ENCODE measurements at regions not wholly inside any gene's neighbourhood (a gene's known extent, or its start where the extent isn't known, plus 50 kb on each side); places are given as distances from the start of the nearest gene placed in this dataset.

DNA sequence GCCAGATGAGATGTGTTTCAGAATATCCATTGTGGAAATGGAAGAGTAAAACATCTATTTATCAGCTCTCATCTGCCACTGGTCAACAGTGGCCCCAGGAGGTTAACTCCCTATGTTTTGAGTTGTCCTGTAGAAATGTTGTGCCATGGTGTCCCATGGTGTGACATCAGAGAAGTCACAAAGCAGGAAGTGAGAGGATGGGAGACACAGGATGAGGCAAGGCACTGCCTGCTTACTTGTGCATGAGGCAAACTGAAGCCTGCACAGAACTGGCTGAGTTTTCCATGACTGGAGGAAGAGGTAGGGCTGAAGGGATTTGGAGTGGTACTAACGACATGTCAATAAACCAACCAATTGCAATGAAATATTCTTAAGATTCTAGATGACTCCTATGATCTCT lies 131.5 kb upstream of the ZNF644 start:
- Histone ChIP-seq H3K27ac (no peak overlapping the region), H3K4me3 (no peak overlapping the region), H3K9me3 (no peaks in the 10 kb centered on the region), H3K36me3 (no peaks in the 10 kb centered on the region), H3K27me3 (replicated peaks; ENCODE audit: insufficient read depth) (no peaks in the 10 kb centered on the region), H3K4me1 (ENCODE audit: control insufficient read depth in 1 of 2, low read depth in 2 of 2) (no peaks in the 10 kb centered on the region)
- ATAC-seq (ENCODE audit: insufficient number of reproducible peaks, low FRiP score, low read depth) (no peak), DNase-seq (ENCODE audit: low spot score) (no peak)
- TF ChIP-seq, protein P1, sequence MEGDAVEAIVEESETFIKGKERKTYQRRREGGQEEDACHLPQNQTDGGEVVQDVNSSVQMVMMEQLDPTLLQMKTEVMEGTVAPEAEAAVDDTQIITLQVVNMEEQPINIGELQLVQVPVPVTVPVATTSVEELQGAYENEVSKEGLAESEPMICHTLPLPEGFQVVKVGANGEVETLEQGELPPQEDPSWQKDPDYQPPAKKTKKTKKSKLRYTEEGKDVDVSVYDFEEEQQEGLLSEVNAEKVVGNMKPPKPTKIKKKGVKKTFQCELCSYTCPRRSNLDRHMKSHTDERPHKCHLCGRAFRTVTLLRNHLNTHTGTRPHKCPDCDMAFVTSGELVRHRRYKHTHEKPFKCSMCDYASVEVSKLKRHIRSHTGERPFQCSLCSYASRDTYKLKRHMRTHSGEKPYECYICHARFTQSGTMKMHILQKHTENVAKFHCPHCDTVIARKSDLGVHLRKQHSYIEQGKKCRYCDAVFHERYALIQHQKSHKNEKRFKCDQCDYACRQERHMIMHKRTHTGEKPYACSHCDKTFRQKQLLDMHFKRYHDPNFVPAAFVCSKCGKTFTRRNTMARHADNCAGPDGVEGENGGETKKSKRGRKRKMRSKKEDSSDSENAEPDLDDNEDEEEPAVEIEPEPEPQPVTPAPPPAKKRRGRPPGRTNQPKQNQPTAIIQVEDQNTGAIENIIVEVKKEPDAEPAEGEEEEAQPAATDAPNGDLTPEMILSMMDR (IDR thresholded peaks at IDR 0.05) = no peak

GRCh38 chr1:91152331-91152730 lies 130.5 kb upstream of the ZNF644 start:
- DNase-seq (ENCODE audit: low spot score) = no peak
- no peak for ATAC-seq (ENCODE audit: insufficient number of reproducible peaks, low FRiP score, low read depth)
- TF ChIP-seq, protein P1 (IDR thresholded peaks at IDR 0.05) = no peak

GRCh38 chr1:91151702-91152101 lies 129.9 kb upstream of the ZNF644 start:
- TF ChIP-seq, protein P1 (IDR thresholded peaks at IDR 0.05) = no peak
- Histone ChIP-seq H3K27ac (no peak overlapping the region), H3K4me1 (ENCODE audit: control insufficient read depth in 1 of 2, low read depth in 2 of 2) (no peaks in the 10 kb centered on the region), H3K36me3 (no peaks in the 10 kb centered on the region), H3K27me3 (replicated peaks; ENCODE audit: insufficient read depth) (no peaks in the 10 kb centered on the region), H3K9me3 (no peaks in the 10 kb centered on the region), H3K4me3 (no peak overlapping the region)
- ATAC-seq (ENCODE audit: insufficient number of reproducible peaks, low FRiP score, low read depth) (no peak), DNase-seq (ENCODE audit: low spot score) (no peak)

More at GRCh38 chr1:91152331-91152730, 130.5 kb upstream of the ZNF644 start:
- H3K9me3 ChIP-seq = no peaks in the 10 kb centered on the region
- H3K27ac ChIP-seq = no peak overlapping the region
- H3K4me3 ChIP-seq = no peak overlapping the region
- H3K27me3 ChIP-seq (replicated peaks; ENCODE audit: insufficient read depth) = no peaks in the 10 kb centered on the region
- no peaks in the 10 kb centered on the region for H3K4me1 ChIP-seq (ENCODE audit: control insufficient read depth in 1 of 2, low read depth in 2 of 2)
- no peaks in the 10 kb centered on the region for H3K36me3 ChIP-seq

GRCh38 chr1:91148641-91149069 lies 126.8 kb upstream of the ZNF644 start:
- TF ChIP-seq, protein P1 (IDR thresholded peaks at IDR 0.05) = no peak
- ATAC-seq (ENCODE audit: insufficient number of reproducible peaks, low FRiP score, low read depth) = no peak
- Histone ChIP-seq H3K27ac (no peak overlapping the region), H3K4me3 (no peak overlapping the region), H3K4me1 (ENCODE audit: control insufficient read depth in 1 of 2, low read depth in 2 of 2) (no peaks in the 10 kb centered on the region), H3K27me3 (replicated peaks; ENCODE audit: insufficient read depth) (no peaks in the 10 kb centered on the region), H3K9me3 (no peaks in the 10 kb centered on the region), H3K36me3 (no peaks in the 10 kb centered on the region)
- no peak for DNase-seq (ENCODE audit: low spot score)

DNA sequence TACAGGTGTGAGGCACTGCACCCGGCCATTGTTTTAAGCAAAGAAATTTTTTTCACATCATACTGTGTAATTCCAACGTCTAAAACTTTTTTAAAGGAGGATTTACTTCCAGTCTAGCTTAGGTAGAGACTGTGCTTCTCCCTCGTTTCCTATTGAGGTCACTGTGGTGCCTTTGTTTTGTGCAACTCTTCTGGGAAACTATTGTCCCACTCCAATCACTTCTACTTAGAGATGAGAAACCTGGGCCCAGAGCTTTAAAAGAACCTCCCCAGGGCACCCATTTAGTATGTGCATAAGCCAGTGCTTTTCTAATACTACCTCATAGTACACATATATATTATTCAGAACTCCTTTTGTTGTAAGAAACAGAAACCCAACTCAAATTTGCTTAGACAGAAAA lies 120.0 kb upstream of the ZNF644 start:
- H3K27ac ChIP-seq = no peak overlapping the region
- TF ChIP-seq, protein P1 (IDR thresholded peaks at IDR 0.05) = no peak

More for the DNA sequence above, 120.0 kb upstream of the ZNF644 start:
- Histone ChIP-seq H3K36me3 (no peaks in the 10 kb centered on the region), H3K4me3 (no peak overlapping the region), H3K27me3 (replicated peaks; ENCODE audit: insufficient read depth) (no peaks in the 10 kb centered on the region), H3K4me1 (ENCODE audit: control insufficient read depth in 1 of 2, low read depth in 2 of 2) (no peaks in the 10 kb centered on the region), H3K9me3 (no peaks in the 10 kb centered on the region)
- no peak for ATAC-seq (ENCODE audit: insufficient number of reproducible peaks, low FRiP score, low read depth)
- DNase-seq (ENCODE audit: low spot score) = no peak

Measured in thoracic aorta (tissue), 2 donors.